K562 (cell line): ENCODE measurements at regions not wholly inside any gene's neighbourhood (a gene's known extent, or its start where the extent isn't known, plus 50 kb on each side); places are given as distances from the start of the nearest gene placed in this dataset.

Experiments used
- ATAC-seq: fragments of 200-7000 bp; cut with Tn5 transposase; 3 replicates; pipeline ENCODE4 v1.9.1; 2020; ENCODE audit warnings: moderate library complexity
- BruUV-seq: library from RNA; stranded (reverse); fragments of 400-500 nt; replicated peaks from 2 replicates; lab custom pipeline; 2021; lab: Mats Ljungman, UMichigan
- CTCF ChIA-PET: fragments of 300-600 bp; formaldehyde crosslinking; extraction: SDS; loops from one replicate; lab custom pipeline; 2021; ENCODE audit warnings: low intra/inter-chr PET ratio; lab: Yijun Ruan, JAX
- POLR2A ChIA-PET: fragments of 300-600, 350-650 bp; sonication (Branson Sonifier 250); formaldehyde crosslinking; extraction: SDS; loops from one replicate; lab custom pipeline; 2021; ENCODE audit warnings: antibody characterized with exemption, inconsistent platforms; lab: Yijun Ruan, JAX
- DNase-seq, 4 experiments: peaks; one replicate each; pipeline versions ENCODE4 v3.0.0 to v3.0.0-alpha.2; 2011 to 2018; ENCODE audit warnings: low spot score in 3 of 4, mixed read lengths in 3 of 4; ENCODE audit errors: extremely low read depth in 1 of 4
- FAIRE-seq: peaks from 2 replicates; lab custom pipeline; 2011; peaks lifted over from hg19 to GRCh38; lab: Jason Lieb, UNC
- H2AFZ ChIP-seq: 2 replicates; pipeline ENCODE4 v1.6.0; 2011; ENCODE audit warnings: low read depth, low read length, control low read depth, inconsistent platforms
- H3K27ac ChIP-seq: fragments of 200-600 bp; 3 replicates; pipeline ENCODE4 v1.8.0; 2011; ENCODE audit warnings: low read depth, mild to moderate bottlenecking, control low read depth, inconsistent platforms, low read length, moderate library complexity, mixed read lengths; ENCODE audit errors: extremely low read depth
- H3K27me3 ChIP-seq, 2 experiments: fragments of 300-600 bp in 1 of 2; 2 replicates in 1 of 2; 3 replicates in 1 of 2; pipeline versions ENCODE4 v1.6.0 to v1.8.0; 2011; ENCODE audit warnings: inconsistent platforms in 2 of 2, low read length in 2 of 2, mild to moderate bottlenecking in 1 of 2, mixed read lengths in 1 of 2, moderate library complexity in 1 of 2; ENCODE audit not compliant: control insufficient read depth in 2 of 2, insufficient read depth in 2 of 2
- H3K36me3 ChIP-seq: fragments of 300-600 bp; 3 replicates; pipeline ENCODE4 v1.8.0; 2011; ENCODE audit warnings: mild to moderate bottlenecking, low read length, inconsistent platforms; ENCODE audit not compliant: control insufficient read depth, insufficient read depth
- H3K4me1 ChIP-seq, 2 experiments: fragments of 200-600 bp in 1 of 2; replicated peaks in 1 of 2; 2 replicates in 1 of 2; 3 replicates in 1 of 2; pipeline versions ENCODE4 v1.5.1 to v1.8.0; 2011; ENCODE audit warnings: inconsistent platforms in 2 of 2, low read length in 2 of 2, mild to moderate bottlenecking in 1 of 2, mixed read lengths in 1 of 2, moderate library complexity in 1 of 2; ENCODE audit not compliant: control insufficient read depth in 2 of 2, insufficient read depth in 2 of 2
- H3K4me2 ChIP-seq: 2 replicates; pipeline ENCODE4 v1.6.1; 2011; ENCODE audit warnings: low read length, control low read depth, inconsistent platforms, mixed read lengths; ENCODE audit not compliant: insufficient read depth
- H3K4me3 ChIP-seq: fragments of 200-600 bp; sonication (generic), shearing (Covaris generic); 2 replicates; pipeline ENCODE4 v1.5.1; 2016; ENCODE audit warnings: control low read depth, inconsistent platforms
- H3K79me2 ChIP-seq: fragments of 200-600 bp; 3 replicates; pipeline ENCODE4 v1.8.0; 2011; ENCODE audit warnings: low read length, inconsistent platforms; ENCODE audit not compliant: control insufficient read depth, insufficient read depth
- H3K9ac ChIP-seq, 2 experiments: 2 replicates each; pipeline versions ENCODE4 v1.6.0 to v1.6.1; 2011; ENCODE audit warnings: low read depth in 2 of 2, low read length in 2 of 2, control low read depth in 1 of 2, inconsistent platforms in 1 of 2, mild to moderate bottlenecking in 1 of 2, mixed read lengths in 1 of 2; ENCODE audit not compliant: insufficient read depth in 1 of 2
- H3K9me1 ChIP-seq: one replicate; pipeline ENCODE4 v1.6.0; 2011; ENCODE audit warnings: inconsistent platforms, mild to moderate bottlenecking, low read length, moderate library complexity; ENCODE audit not compliant: control insufficient read depth, insufficient read depth
- H3K9me3 ChIP-seq: replicated peaks from 2 replicates; pipeline ENCODE4 v1.5.1; 2011; ENCODE audit warnings: low read depth, low read length, inconsistent platforms; ENCODE audit not compliant: control insufficient read depth, insufficient read depth
- H4K20me1 ChIP-seq: replicated peaks from 2 replicates; pipeline ENCODE4 v1.6.1; 2011; ENCODE audit warnings: low read length, inconsistent platforms, mixed read lengths; ENCODE audit not compliant: control insufficient read depth, insufficient read depth
- CEBPB ChIP-seq: fragments of 450-650 bp; IDR thresholded peaks from 2 replicates; pipeline ENCODE4 v1.6.1; 2016; ENCODE audit warnings: missing genetic modification characterization, missing compliant biosample characterization
- CEBPG ChIP-seq, 3 experiments: fragments of 200-800 bp in 1 of 3; sonication (Bioruptor generic) in 1 of 3; sonication (generic) in 1 of 3; formaldehyde crosslinking in 1 of 3; IDR thresholded peaks in 2 of 3; conservative IDR thresholded peaks in 1 of 3; 2 replicates each; pipeline versions ENCODE4 v1.6.1 to v1.8.0; 2016 to 2022; ENCODE audit warnings: missing compliant biosample characterization in 2 of 3, missing genetic modification characterization in 2 of 3, mild to moderate bottlenecking in 1 of 3, missing genetic modification reagents in 1 of 3
- NUFIP1 ChIP-seq: fragments of 450-650 bp; IDR thresholded peaks from 2 replicates; pipeline ENCODE4 v1.6.1; 2018; ENCODE audit not compliant: partially characterized antibody
- POLR2B ChIP-seq: fragments of 450-650 bp; IDR thresholded peaks from 2 replicates; pipeline ENCODE4 v1.6.1; 2018; ENCODE audit warnings: low read depth; ENCODE audit not compliant: partially characterized antibody
- RBM25 ChIP-seq: fragments of 200-400 bp; formaldehyde crosslinking; IDR thresholded peaks from 2 replicates; pipeline ENCODE4 v1.6.1; 2018; ENCODE audit warnings: low read length, low read depth, moderate library complexity; ENCODE audit not compliant: severe bottlenecking
- SMARCC2 ChIP-seq: fragments of 450-650 bp; IDR thresholded peaks from 2 replicates; pipeline ENCODE4 v1.6.1; 2017; ENCODE audit warnings: antibody characterized with exemption, moderate library complexity, mild to moderate bottlenecking, low read depth
- WGBS: fragments of 100-300 bp; shearing (Covaris generic); methylation state at CpG from one replicate; pipeline ENCODE4 v1.1.6; 2016; ENCODE audit warnings: low coverage, mixed read lengths; ENCODE audit not compliant: insufficient coverage; ENCODE audit errors: missing lambda C conversion rate; 5-methylcytosine and 5-hydroxymethylcytosine counted together
- in situ Hi-C: fragments of 300-500 bp; cut with MboI; formaldehyde crosslinking; loops from 4 replicates; pipeline ENCODE4 v1.15.0; 2018; ENCODE audit warnings: inconsistent platforms, mixed read lengths
- intact Hi-C: fragments of 100-400 bp; cut with micrococcal nuclease; formaldehyde crosslinking; loops from 2 replicates; pipeline ENCODE4 v1.14.2; 2022
- TF ChIP-seq, protein P1 (sequence below), 2 experiments: fragments of 450-650 bp in 1 of 2; sonication (generic) in 1 of 2; formaldehyde crosslinking in 1 of 2; IDR thresholded peaks in 1 of 2; conservative IDR thresholded peaks in 1 of 2; 2 replicates each; pipeline versions ENCODE4 v1.6.1 to v1.8.1; 2016 to 2023; ENCODE audit warnings: mild to moderate bottlenecking in 2 of 2, moderate library complexity in 2 of 2, inconsistent platforms in 1 of 2, missing genetic modification reagents in 1 of 2

DNA sequence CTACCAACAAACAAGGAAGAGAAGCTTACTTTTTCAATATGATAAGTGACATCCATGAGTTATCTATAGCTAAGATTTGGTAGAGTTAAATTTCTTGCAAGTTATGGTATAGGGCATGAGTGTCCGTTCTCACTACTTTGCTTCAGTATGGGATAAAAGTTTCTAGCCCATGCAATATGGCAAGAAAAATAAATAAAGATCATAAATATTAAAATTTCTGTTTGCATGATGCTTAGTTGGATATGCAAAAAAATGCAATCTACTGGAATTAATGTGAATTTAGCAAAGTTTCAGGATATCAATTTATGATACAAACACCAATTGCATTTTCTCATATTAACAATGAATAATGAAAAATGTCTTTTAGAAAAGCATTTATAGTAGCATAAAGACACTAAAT lies 148.7 kb upstream of the ADARB2 start:
- peaks cover 0 to 10% of the 10 kb centered on the region in 2 experiments; a peak in 2 of 5 replicates for H3K27me3 ChIP-seq
- H3K9me3 ChIP-seq: no peaks in the 10 kb centered on the region
- FAIRE-seq (no peak), ATAC-seq (no peak), DNase-seq (no peak)
- no peak overlapping the region for H3K4me2 ChIP-seq
- no peak overlapping the region for H3K4me3 ChIP-seq
- no peaks in the 10 kb centered on the region for H3K36me3 ChIP-seq
- WGBS: 0% methylated on average over 1 of the region's 1 CpG
- TF ChIP-seq NUFIP1: no peak
- TF ChIP-seq RBM25: peak; percentile 19
- H3K9ac ChIP-seq: no peak overlapping the region
- H3K4me1 ChIP-seq: no peaks in the 10 kb centered on the region
- H3K27ac ChIP-seq: no peak overlapping the region
- in situ Hi-C loops: no loop called here
- H3K79me2 ChIP-seq: no peaks in the 10 kb centered on the region
- intact Hi-C loops: no loop called here
- no peaks in the 10 kb centered on the region for H4K20me1 ChIP-seq
- CTCF ChIA-PET: no interaction called here
- no TSS peak for BruUV-seq
- no peak overlapping the region for H2AFZ ChIP-seq
- H3K9me1 ChIP-seq: no peaks in the 10 kb centered on the region
- POLR2A ChIA-PET: no interaction called here

DNA sequence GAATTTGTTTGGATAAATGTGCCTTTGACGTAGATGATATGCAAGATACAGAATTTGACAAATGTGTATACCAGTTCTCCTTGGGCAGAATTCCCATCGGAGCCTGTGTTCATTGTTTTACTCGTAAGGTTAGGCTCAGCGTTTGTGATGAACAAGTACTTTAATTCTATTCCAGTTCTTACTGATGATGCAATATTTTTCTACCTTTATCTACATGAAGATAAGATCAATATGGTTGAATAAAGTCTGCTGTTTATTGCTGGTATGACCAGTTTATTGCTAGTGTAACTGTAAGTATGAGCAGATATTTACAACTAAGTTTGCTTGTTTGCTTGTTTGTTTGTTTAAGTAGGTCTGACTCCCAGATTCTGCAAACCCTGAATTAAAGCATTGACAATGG lies 145.4 kb upstream of the ADARB2 start:
- Histone ChIP-seq H3K36me3 (no peaks in the 10 kb centered on the region), H3K4me2 (no peak overlapping the region), H3K9me3 (no peaks in the 10 kb centered on the region), H3K4me1 (no peaks in the 10 kb centered on the region), H3K27ac (no peak overlapping the region), H3K27me3 (peaks cover 0 to 10% of the 10 kb centered on the region in 2 experiments; a peak in 2 of 5 replicates), H2AFZ (no peak overlapping the region), H3K9ac (no peak overlapping the region), H3K4me3 (no peak overlapping the region), H4K20me1 (no peaks in the 10 kb centered on the region), H3K9me1 (no peaks in the 10 kb centered on the region), H3K79me2 (no peaks in the 10 kb centered on the region)
- ATAC-seq (no peak), DNase-seq (no peak), FAIRE-seq (no peak)
- ChIA-PET POLR2A (no interaction called here), CTCF (no interaction called here)
- no peak for TF ChIP-seq POLR2B
- no peak for TF ChIP-seq SMARCC2
- TF ChIP-seq CEBPG (CRISPR knock-in tag; IDR thresholded peaks at IDR 0.05): no peak
- peak in 1 of 2 experiments; percentile 85; a peak in 3 of 4 replicates for TF ChIP-seq CEBPG (tag; conservative IDR thresholded peaks at IDR 0.05 in 1 of 2, IDR thresholded peaks at IDR 0.05 in 1 of 2)
- TF ChIP-seq CEBPB: peak; percentile 55
- TF ChIP-seq, protein P1, sequence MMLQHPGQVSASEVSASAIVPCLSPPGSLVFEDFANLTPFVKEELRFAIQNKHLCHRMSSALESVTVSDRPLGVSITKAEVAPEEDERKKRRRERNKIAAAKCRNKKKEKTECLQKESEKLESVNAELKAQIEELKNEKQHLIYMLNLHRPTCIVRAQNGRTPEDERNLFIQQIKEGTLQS (IDR thresholded peaks at IDR 0.05): peak; percentile 67
- TF ChIP-seq, protein P1 (CRISPR knock-in tag; conservative IDR thresholded peaks at IDR 0.05): no peak
- intact Hi-C loops (no loop called here), in situ Hi-C loops (no loop called here)
- WGBS: 0% methylated on average over 4 of the region's 4 CpGs
- no TSS peak for BruUV-seq
